Thymus (tissue), 11 donors: ENCODE measurements at regions not wholly inside any gene's neighbourhood (a gene's known extent, or its start where the extent isn't known, plus 50 kb on each side); places are given as distances from the start of the nearest gene placed in this dataset.

ENCODE experiments used
- DNase-seq, 9 donors: peaks; one replicate each; pipeline ENCODE4 v3.0.0-alpha.2; 2013; ENCODE audit warnings: low spot score in 9 of 9, low read depth in 6 of 9, missing footprints in 1 of 9
- H3K27ac ChIP-seq, 2 donors: one replicate each; pipeline ENCODE4 v1.5.1; 2013; ENCODE audit warnings: control low read depth in 1 of 2, low read depth in 1 of 2, low read length in 1 of 2, mild to moderate bottlenecking in 1 of 2, moderate library complexity in 1 of 2
- H3K27me3 ChIP-seq, 2 donors: one replicate each; pipeline ENCODE4 v1.5.1; 2013; ENCODE audit warnings: low read length in 1 of 2; ENCODE audit not compliant: control insufficient read depth in 2 of 2, insufficient read depth in 1 of 2
- H3K36me3 ChIP-seq, 2 donors: one replicate each; pipeline ENCODE4 v1.5.1; 2013; ENCODE audit warnings: low read length in 1 of 2, mild to moderate bottlenecking in 1 of 2, moderate library complexity in 1 of 2; ENCODE audit not compliant: control insufficient read depth in 2 of 2, insufficient read depth in 2 of 2
- H3K4me1 ChIP-seq, 2 donors: one replicate each; pipeline ENCODE4 v1.5.1; 2013; ENCODE audit warnings: low read length in 2 of 2; ENCODE audit not compliant: control insufficient read depth in 2 of 2, insufficient read depth in 2 of 2
- H3K4me3 ChIP-seq, 2 donors: one replicate each; pipeline ENCODE4 v1.5.1; 2013; ENCODE audit warnings: low read length in 2 of 2, control low read depth in 1 of 2, mild to moderate bottlenecking in 1 of 2
- H3K9me3 ChIP-seq, 2 donors: one replicate each; pipeline ENCODE4 v1.5.1; 2013; ENCODE audit warnings: low read length in 1 of 2, mild to moderate bottlenecking in 1 of 2; ENCODE audit not compliant: control insufficient read depth in 2 of 2, insufficient read depth in 1 of 2
- WGBS: extraction: QIAGEN DNeasy Blood & Tissue Kit; methylation state at CpG from one replicate; pipeline ENCODE4 v1.1.7; 2013; 5-methylcytosine and 5-hydroxymethylcytosine counted together
- donor health status: healthy.

GRCh38 chr11:91093141-91093540 is 870.3 kb upstream of the CHORDC1 start:
- Histone ChIP-seq H3K36me3 (no peaks in the 10 kb centered on the region), H3K27me3 (no peaks in the 10 kb centered on the region), H3K27ac (no peak overlapping the region), H3K4me1 (no peaks in the 10 kb centered on the region), H3K9me3 (no peaks in the 10 kb centered on the region), H3K4me3 (no peak overlapping the region)
- no peak for DNase-seq

GRCh38 chr11:91091563-91091962 is 868.7 kb upstream of the CHORDC1 start:
- H3K9me3 ChIP-seq, result no peaks in the 10 kb centered on the region
- no peak overlapping the region for H3K27ac ChIP-seq
- DNase-seq, result no peak
- H3K4me1 ChIP-seq, result no peaks in the 10 kb centered on the region
- no peak overlapping the region for H3K4me3 ChIP-seq
- H3K27me3 ChIP-seq, result no peaks in the 10 kb centered on the region
- H3K36me3 ChIP-seq, result no peaks in the 10 kb centered on the region

- no peaks in the 10 kb centered on the region for H3K36me3 ChIP-seq
- no peaks in the 10 kb centered on the region for H3K27me3 ChIP-seq
- no peaks in the 10 kb centered on the region for H3K4me1 ChIP-seq
- H3K4me3 ChIP-seq, result no peak overlapping the region
- 79% methylated on average over 2 of the region's 2 CpGs for WGBS
- H3K27ac ChIP-seq, result no peak overlapping the region
- no peak for DNase-seq
- no peaks in the 10 kb centered on the region for H3K9me3 ChIP-seq
These were observed 863.2 kb upstream of the CHORDC1 start for GRCh38 chr11:91086028-91086427.

- DNase-seq, result no peak
- Histone ChIP-seq H3K9me3 (no peaks in the 10 kb centered on the region), H3K36me3 (no peaks in the 10 kb centered on the region), H3K27ac (no peak overlapping the region), H3K4me1 (no peaks in the 10 kb centered on the region), H3K27me3 (no peaks in the 10 kb centered on the region), H3K4me3 (no peak overlapping the region)
- WGBS, result 93% methylated on average over 1 of the region's 1 CpG
These were observed 859.4 kb upstream of the CHORDC1 start for GRCh38 chr11:91082255-91082654.

GRCh38 chr11:91081440-91082043 is 858.7 kb upstream of the CHORDC1 start:
- H3K4me3 ChIP-seq, result no peak overlapping the region
- no peaks in the 10 kb centered on the region for H3K27me3 ChIP-seq
- no peaks in the 10 kb centered on the region for H3K36me3 ChIP-seq
- 78% methylated on average over 4 of the region's 4 CpGs for WGBS
- no peak overlapping the region for H3K27ac ChIP-seq
- no peaks in the 10 kb centered on the region for H3K4me1 ChIP-seq
- no peaks in the 10 kb centered on the region for H3K9me3 ChIP-seq
- no peak for DNase-seq

- Histone ChIP-seq H3K4me1 (no peaks in the 10 kb centered on the region), H3K4me3 (no peak overlapping the region), H3K27ac (no peak overlapping the region), H3K27me3 (no peaks in the 10 kb centered on the region), H3K36me3 (no peaks in the 10 kb centered on the region), H3K9me3 (no peaks in the 10 kb centered on the region)
- 16% methylated on average over 5 of the region's 5 CpGs for WGBS
- no peak for DNase-seq
These were observed 855.4 kb upstream of the CHORDC1 start for GRCh38 chr11:91078221-91078620.

- no peak overlapping the region for H3K27ac ChIP-seq
- H3K4me1 ChIP-seq, result no peaks in the 10 kb centered on the region
- H3K9me3 ChIP-seq, result no peaks in the 10 kb centered on the region
- no peaks in the 10 kb centered on the region for H3K36me3 ChIP-seq
- no peak overlapping the region for H3K4me3 ChIP-seq
- no peak for DNase-seq
- no peaks in the 10 kb centered on the region for H3K27me3 ChIP-seq
- WGBS, result 45% methylated on average over 2 of the region's 2 CpGs
These were observed 852.3 kb upstream of the CHORDC1 start for GRCh38 chr11:91075032-91075695.

- no peak overlapping the region for H3K27ac ChIP-seq
- no peak for DNase-seq
- 95% methylated on average over 2 of the region's 2 CpGs for whole genome bisulfite sequencing
- H3K4me1 ChIP-seq, result no peaks in the 10 kb centered on the region
- no peaks in the 10 kb centered on the region for H3K36me3 ChIP-seq
- H3K4me3 ChIP-seq, result no peak overlapping the region
- no peaks in the 10 kb centered on the region for H3K9me3 ChIP-seq
- no peaks in the 10 kb centered on the region for H3K27me3 ChIP-seq
These were observed 844.8 kb upstream of the CHORDC1 start for GRCh38 chr11:91067666-91068065.

- no peak for DNase-seq
- 81% methylated on average over 5 of the region's 5 CpGs for WGBS
- no peak overlapping the region for H3K4me3 ChIP-seq
- H3K4me1 ChIP-seq, result no peaks in the 10 kb centered on the region
- H3K9me3 ChIP-seq, result no peaks in the 10 kb centered on the region
- H3K27ac ChIP-seq, result no peak overlapping the region
- H3K36me3 ChIP-seq, result no peaks in the 10 kb centered on the region
- no peaks in the 10 kb centered on the region for H3K27me3 ChIP-seq
These were observed 843.7 kb upstream of the CHORDC1 start for GRCh38 chr11:91066456-91067047.
